Lower leg skin (tissue), 3 donors: ENCODE measurements at regions not wholly inside any gene's neighbourhood (a gene's known extent, or its start where the extent isn't known, plus 50 kb on each side); places are given as distances from the start of the nearest gene placed in this dataset.

Experiments
- POLR2A ChIP-seq, 2 donors: fragments of 450-650 bp; IDR thresholded peaks; one replicate each; pipeline ENCODE4 v1.6.1; 2016 to 2017; ENCODE audit warnings: antibody characterized with exemption in 2 of 2, mild to moderate bottlenecking in 1 of 2, moderate library complexity in 1 of 2
- TF ChIP-seq, protein P1 (sequence below), 3 donors: fragments of 450-650 bp; IDR thresholded peaks; one replicate each; pipeline ENCODE4 v1.5.1; 2016; ENCODE audit warnings: antibody characterized with exemption in 3 of 3, mild to moderate bottlenecking in 3 of 3, moderate library complexity in 2 of 3

DNA sequence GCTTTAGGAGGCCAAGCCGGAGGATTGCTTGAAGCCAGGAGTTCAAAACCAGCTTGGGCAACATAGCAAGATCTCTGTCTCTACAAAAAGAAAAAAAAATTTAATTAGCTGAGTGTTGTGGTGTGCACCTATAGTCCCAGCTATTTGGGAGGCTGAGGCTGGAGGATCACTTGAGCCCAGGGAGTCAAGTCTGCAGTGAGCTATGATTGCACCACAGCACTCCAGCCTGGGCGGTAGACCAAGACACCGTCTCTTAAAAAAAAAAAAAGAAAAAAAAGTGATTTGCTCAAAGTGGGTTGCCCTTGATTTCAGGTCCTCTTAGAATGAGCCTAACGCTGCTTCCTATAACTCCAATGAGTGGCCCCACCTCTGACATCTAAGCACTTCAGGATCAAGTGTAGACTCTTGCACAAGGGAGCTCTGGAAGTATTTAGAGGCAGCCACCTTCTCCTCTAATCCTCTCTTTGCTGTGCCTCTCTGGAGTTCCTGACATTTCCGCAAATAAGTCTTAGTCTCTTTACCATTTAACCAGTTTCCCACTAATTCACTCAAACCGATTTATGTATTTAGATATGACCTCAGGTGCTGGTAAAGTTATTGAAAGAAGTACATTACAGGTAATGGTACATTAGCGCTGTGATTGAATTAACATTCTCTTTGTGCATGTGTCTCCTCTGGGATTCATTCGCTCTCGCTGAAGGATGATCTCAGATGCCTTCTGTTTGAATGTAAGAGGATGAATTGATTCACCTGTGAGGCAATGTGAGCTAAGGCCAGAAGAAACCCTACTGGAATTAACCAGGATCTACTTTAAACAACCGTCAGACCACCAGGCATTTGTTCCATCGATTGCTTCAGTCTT, 60.8 kb upstream of the CELF2 start:
- TF ChIP-seq POLR2A (IDR thresholded peaks at IDR 0.05), result no peak
- TF ChIP-seq, protein P1, sequence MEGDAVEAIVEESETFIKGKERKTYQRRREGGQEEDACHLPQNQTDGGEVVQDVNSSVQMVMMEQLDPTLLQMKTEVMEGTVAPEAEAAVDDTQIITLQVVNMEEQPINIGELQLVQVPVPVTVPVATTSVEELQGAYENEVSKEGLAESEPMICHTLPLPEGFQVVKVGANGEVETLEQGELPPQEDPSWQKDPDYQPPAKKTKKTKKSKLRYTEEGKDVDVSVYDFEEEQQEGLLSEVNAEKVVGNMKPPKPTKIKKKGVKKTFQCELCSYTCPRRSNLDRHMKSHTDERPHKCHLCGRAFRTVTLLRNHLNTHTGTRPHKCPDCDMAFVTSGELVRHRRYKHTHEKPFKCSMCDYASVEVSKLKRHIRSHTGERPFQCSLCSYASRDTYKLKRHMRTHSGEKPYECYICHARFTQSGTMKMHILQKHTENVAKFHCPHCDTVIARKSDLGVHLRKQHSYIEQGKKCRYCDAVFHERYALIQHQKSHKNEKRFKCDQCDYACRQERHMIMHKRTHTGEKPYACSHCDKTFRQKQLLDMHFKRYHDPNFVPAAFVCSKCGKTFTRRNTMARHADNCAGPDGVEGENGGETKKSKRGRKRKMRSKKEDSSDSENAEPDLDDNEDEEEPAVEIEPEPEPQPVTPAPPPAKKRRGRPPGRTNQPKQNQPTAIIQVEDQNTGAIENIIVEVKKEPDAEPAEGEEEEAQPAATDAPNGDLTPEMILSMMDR (IDR thresholded peaks at IDR 0.05), result no peak
